Activated naive CD8-positive, alpha-beta T cell treated with anti-CD3 and anti-CD28 coated beads, Interleukin-2, amount 50 U/mL, for 16 hours (primary cell): ENCODE measurements at regions not wholly inside any gene's neighbourhood (a gene's known extent, or its start where the extent isn't known, plus 50 kb on each side); places are given as distances from the start of the nearest gene placed in this dataset.

Experiments used
- DNase-seq: peaks from one replicate; pipeline ENCODE4 v3.0.0-alpha.2; 2020; ENCODE audit warnings: low read depth, low spot score

DNA sequence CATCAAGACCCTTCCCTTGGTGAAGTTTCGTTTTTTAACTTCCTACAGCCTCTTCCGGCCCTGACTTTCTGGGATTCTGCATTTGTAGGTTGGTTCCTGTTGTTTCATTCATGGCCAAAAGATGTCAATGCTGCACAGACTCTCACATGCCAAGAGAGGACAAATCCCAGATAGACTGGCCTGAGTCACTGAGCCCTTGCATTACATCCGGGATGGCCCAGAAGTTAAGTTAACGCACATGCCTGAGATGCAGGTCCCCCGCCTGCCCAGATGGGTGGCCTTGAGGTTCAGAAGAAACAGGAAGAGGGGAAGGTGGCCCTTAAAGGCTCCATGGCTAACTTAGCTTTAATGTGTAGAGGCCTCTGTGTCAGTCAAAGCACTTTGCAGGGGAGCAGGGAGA is 51.6 kb upstream of the SRGAP3 start:
- DNase-seq = no peak

DNA sequence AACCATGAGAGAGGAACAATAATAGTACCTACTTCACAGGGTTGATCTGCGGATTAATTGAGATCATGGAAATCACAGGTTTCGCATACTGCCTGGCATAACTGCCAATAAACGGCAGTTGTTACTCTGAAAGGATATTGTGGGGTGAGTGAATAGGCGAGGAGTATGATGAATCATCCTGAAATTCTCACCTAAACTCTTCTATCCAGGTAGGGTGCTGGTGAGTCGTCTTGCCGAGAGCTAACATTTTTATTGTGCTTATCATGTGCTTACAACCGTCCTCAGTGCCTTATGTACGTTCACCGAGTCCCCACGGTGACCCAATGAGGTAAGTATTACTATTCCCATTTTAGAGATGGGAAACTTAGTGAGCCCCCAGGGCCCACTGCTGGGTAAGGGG is 52.4 kb upstream of the SRGAP3 start:
- DNase-seq = no peak

DNA sequence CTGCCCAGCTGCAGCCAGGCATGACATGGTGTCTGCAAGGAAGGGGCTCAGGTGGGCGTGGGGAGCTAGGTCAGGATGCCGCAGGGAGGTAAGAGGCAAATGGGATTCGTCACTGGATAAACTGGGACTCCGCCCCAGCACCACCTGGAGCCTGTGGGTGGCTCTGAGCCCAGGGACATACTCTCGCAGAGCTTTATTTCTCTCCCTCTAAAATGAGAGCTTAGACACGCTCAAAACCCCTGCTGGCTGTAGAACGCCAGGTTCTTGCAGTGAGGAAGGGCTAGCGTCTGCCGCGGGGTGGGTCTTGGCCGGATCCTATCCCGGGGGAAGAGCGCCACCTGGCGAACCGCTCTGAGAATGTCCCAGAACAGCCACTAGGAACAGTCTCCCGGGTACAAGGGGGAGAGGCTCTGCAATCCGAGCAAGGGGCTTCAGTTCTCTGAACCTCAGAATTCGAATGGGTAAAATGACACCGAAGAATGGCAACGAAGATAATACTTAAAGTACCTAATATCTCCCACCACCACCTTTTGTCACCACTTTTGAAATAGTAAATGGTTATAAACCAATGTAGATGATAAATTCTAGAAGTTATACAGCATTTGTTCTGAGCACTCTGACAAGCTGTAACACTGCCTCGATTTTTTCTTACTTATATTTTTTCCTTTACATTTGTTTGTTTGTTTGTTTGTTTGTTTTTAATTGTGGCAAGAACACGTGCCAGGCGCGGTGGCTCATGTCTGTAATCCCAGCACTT is 53.2 kb upstream of the SRGAP3 start:
- peak; percentile 53 for DNase-seq

DNA sequence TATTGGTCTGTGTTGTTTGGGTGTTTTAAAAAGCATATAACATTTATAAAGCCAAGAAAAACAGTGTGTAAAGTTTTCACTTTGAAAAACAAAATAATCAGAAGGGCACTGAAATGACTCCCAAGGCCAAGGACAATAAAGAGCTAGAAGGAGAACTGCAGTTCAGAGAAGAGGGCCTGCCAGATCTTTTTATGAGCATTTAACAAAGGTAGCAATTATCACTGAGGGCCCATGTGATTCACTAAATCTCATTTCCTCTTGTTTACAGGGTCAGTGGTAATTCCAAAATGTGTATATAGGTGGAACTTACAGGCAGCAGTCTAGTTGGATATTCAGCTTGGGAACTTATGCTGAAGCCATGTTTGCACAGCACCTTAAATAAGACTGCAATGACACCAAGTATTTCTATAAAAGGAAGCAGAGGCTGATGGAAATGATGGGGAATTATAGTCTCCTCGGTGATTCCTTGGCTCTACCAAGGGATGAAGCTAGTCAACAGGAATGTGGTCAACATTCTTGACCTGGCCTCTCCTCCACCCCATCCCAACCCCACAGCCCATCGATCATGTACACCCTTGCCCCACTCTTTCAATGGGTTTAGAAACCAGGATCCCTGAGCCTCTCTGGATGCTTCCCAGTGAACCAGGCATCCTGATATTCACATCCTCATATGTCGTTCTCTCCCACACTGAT is 54.4 kb upstream of the THUMPD3 start:
- no peak for DNase-seq

DNA sequence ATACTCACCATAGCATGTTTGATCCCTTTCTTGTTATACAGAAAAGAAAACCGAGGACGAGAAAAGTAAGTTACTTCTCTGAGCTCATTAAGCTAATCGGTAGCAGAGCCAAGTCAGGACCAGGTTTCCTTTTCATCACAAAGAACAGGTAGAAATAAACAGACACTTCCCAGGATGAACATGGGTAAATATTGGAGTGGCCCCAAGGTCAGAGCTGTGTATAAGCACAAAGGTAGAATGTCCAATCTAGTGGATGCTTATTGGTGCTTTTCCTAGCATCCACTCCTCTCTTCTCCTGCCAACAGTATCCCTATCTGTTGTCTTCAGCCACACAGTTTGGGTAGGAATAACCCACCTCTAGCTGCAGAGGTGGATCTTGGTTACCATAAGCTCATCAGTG is 52.8 kb upstream of the THUMPD3 start:
- DNase-seq = no peak

DNA sequence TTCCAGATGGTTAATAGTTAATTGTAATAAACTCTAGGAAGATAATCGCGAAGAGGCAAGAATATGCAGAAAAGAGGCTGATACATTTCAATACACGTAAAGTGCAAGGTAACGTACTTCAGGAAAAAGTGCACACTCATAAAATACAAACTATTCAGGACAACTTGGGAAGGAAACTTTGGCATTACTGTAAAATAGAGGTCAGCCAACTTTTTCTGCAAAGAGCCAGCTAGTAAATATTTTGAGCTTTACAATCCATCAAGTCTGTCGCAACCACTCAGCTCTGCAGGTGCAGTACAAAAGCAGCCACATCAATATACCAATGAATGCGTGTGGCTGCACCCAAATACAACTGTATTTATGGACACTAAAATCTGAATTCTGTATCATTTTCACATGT is 51.6 kb upstream of the THUMPD3 start:
- DNase-seq = no peak
